Calu3 (cell line): ENCODE measurements at regions not wholly inside any gene's neighbourhood (a gene's known extent, or its start where the extent isn't known, plus 50 kb on each side); places are given as distances from the start of the nearest gene placed in this dataset.
"Not testable (repeated sequence)": the region's sequence is repeated elsewhere in the genome, so short reads cannot be mapped to it uniquely, and the experiment has no call there.

Experiments used
- BruUV-seq: library from RNA; stranded (reverse); fragments of 400-500 nt; replicated peaks from 2 replicates; lab custom pipeline; 2021; lab: Mats Ljungman, UMichigan
- CTCF ChIA-PET: fragments of 300-600 bp; sonication (Branson Sonifier 250); formaldehyde crosslinking; loops from one replicate; lab custom pipeline; 2022; ENCODE audit warnings: antibody characterized with exemption; lab: Charles Lee
- DNase-seq: peaks from one replicate; pipeline ENCODE4 v3.0.0; 2022
- H3K27ac Mint-ChIP-seq: one replicate; pipeline ENCODE4 v1.8.0; 2022; ENCODE audit warnings: mixed read lengths; ENCODE audit not compliant: unreplicated experiment
- H3K27me3 Mint-ChIP-seq: one replicate; pipeline ENCODE4 v1.8.0; 2022; ENCODE audit warnings: mixed read lengths; ENCODE audit not compliant: unreplicated experiment
- H3K36me3 Mint-ChIP-seq: one replicate; pipeline ENCODE4 v1.8.0; 2022; ENCODE audit warnings: mild to moderate bottlenecking, moderate library complexity, mixed read lengths; ENCODE audit not compliant: insufficient read depth, unreplicated experiment
- H3K4me1 Mint-ChIP-seq: one replicate; pipeline ENCODE4 v1.8.0; 2022; ENCODE audit warnings: mild to moderate bottlenecking, low read depth, mixed read lengths; ENCODE audit not compliant: unreplicated experiment
- H3K4me3 Mint-ChIP-seq: one replicate; pipeline ENCODE4 v1.8.0; 2022; ENCODE audit warnings: mild to moderate bottlenecking, low read depth, moderate library complexity, mixed read lengths; ENCODE audit not compliant: unreplicated experiment
- H3K9me3 Mint-ChIP-seq: one replicate; pipeline ENCODE4 v1.8.0; 2022; ENCODE audit warnings: low read depth, mixed read lengths; ENCODE audit not compliant: unreplicated experiment
- CTCF ChIP-seq: fragments of 200-600 bp; IDR thresholded peaks from one replicate; pipeline ENCODE4 v1.8.0; 2022; ENCODE audit warnings: antibody characterized with exemption; ENCODE audit not compliant: unreplicated experiment
- intact Hi-C: fragments of 100-400 bp; cut with micrococcal nuclease; formaldehyde crosslinking; loops from one replicate; pipeline ENCODE4 v1.10.0; 2022; ENCODE audit not compliant: unreplicated experiment

- no peak for TF ChIP-seq CTCF
- Mint-ChIP-seq H3K27me3 (no peaks in the 10 kb centered on the region), H3K4me1 (no peaks in the 10 kb centered on the region), H3K4me3 (no peak overlapping the region), H3K27ac (no peak overlapping the region), H3K36me3 (no peaks in the 10 kb centered on the region), H3K9me3 (peaks cover 3% of the 10 kb centered on the region)
- CTCF ChIA-PET = no interaction called here
- no TSS peak for BruUV-seq
- intact Hi-C loops = no loop called here
- no peak for DNase-seq
Measured at GRCh38 chr11:96865020-96865419, 475.2 kb downstream of the JRKL start.

- H3K4me3 Mint-ChIP-seq = no peak overlapping the region
- intact Hi-C loops = no loop called here
- BruUV-seq = no TSS peak
- no peak overlapping the region for H3K27ac Mint-ChIP-seq
- no peaks in the 10 kb centered on the region for H3K9me3 Mint-ChIP-seq
- DNase-seq = no peak
- TF ChIP-seq CTCF = no peak
- no peaks in the 10 kb centered on the region for H3K27me3 Mint-ChIP-seq
- CTCF ChIA-PET = no interaction called here
- no peaks in the 10 kb centered on the region for H3K4me1 Mint-ChIP-seq
- H3K36me3 Mint-ChIP-seq = no peaks in the 10 kb centered on the region
Measured at GRCh38 chr11:96869207-96869606, 479.4 kb downstream of the JRKL start.

- CTCF ChIA-PET = no interaction called here
- H3K9me3 Mint-ChIP-seq = no peaks in the 10 kb centered on the region
- no peak overlapping the region for H3K27ac Mint-ChIP-seq
- no peak for TF ChIP-seq CTCF
- intact Hi-C loops = no loop called here
- H3K4me1 Mint-ChIP-seq = no peaks in the 10 kb centered on the region
- no peaks in the 10 kb centered on the region for H3K36me3 Mint-ChIP-seq
- no TSS peak for BruUV-seq
- H3K4me3 Mint-ChIP-seq = no peak overlapping the region
- H3K27me3 Mint-ChIP-seq = no peaks in the 10 kb centered on the region
- DNase-seq = no peak
Measured at GRCh38 chr11:96875712-96876111, 485.9 kb downstream of the JRKL start.

GRCh38 chr11:96878299-96879051 is 488.7 kb downstream of the JRKL start:
- CTCF ChIA-PET = no interaction called here
- H3K9me3 Mint-ChIP-seq = no peaks in the 10 kb centered on the region
- no peaks in the 10 kb centered on the region for H3K4me1 Mint-ChIP-seq
- H3K36me3 Mint-ChIP-seq = no peaks in the 10 kb centered on the region
- no peak for TF ChIP-seq CTCF
- intact Hi-C loops = no loop called here
- no peak overlapping the region for H3K27ac Mint-ChIP-seq
- H3K27me3 Mint-ChIP-seq = no peaks in the 10 kb centered on the region
- no peak overlapping the region for H3K4me3 Mint-ChIP-seq
- no peak for DNase-seq
- BruUV-seq = no TSS peak

- CTCF ChIA-PET, H3K36me3 Mint-ChIP-seq, BruUV-seq, H3K9me3 Mint-ChIP-seq, H3K27ac Mint-ChIP-seq, H3K4me3 Mint-ChIP-seq, DNase-seq, H3K4me1 Mint-ChIP-seq, H3K27me3 Mint-ChIP-seq, intact Hi-C loops: not testable (repeated sequence)
Measured at GRCh38 chr11:96882622-96883021, 492.8 kb downstream of the JRKL start.
